Fibroblast of peridontal ligament (primary cell): ENCODE measurements at regions not wholly inside any gene's neighbourhood (a gene's known extent, or its start where the extent isn't known, plus 50 kb on each side); places are given as distances from the start of the nearest gene placed in this dataset.
"Not testable (repeated sequence)": the region's sequence is repeated elsewhere in the genome, so short reads cannot be mapped to it uniquely, and the experiment has no call there.

Source experiments
- DNase-seq: peaks from one replicate; pipeline ENCODE4 v3.0.0-alpha.2; 2010; ENCODE audit errors: extremely low read depth

DNA sequence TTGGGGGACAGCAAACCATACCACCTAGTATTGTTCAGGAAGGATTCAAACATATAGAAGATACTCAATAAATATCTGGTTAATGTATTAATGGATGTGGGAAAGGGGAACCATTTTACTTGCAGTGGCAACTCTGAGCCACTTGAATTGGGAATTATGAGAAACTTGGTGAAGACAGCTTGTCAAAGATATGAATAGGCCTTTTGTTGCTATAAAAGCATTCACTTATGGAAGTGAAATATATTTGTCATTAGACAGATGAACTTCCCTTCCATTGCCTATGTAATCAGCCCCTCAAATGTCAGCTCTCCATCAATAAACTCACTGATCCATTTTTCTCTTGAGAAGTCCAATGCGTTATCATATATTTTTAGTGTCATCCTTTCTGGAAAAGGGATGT is 56.1 kb downstream of the GPR85 start:
- no peak for DNase-seq

DNA sequence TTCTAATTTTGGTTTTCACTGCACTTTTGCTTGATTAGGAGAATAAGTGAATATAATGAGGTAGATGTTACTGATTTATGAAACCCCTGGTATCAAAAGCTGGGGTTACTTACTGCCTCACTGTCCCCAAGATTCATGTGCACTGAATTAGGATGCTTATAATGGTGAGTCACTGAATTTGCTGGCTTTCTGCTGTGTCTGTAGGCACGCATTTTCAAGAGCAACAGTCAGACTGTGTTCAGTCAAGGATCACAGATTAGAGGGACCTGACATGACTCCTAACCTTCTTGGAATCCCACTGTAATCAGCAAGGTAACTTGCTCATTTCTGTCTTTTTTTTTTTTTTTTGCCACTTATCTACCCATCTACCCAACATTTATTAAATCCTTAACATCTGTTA is 59.7 kb downstream of the GPR85 start:
- peak; percentile 47 for DNase-seq

DNA sequence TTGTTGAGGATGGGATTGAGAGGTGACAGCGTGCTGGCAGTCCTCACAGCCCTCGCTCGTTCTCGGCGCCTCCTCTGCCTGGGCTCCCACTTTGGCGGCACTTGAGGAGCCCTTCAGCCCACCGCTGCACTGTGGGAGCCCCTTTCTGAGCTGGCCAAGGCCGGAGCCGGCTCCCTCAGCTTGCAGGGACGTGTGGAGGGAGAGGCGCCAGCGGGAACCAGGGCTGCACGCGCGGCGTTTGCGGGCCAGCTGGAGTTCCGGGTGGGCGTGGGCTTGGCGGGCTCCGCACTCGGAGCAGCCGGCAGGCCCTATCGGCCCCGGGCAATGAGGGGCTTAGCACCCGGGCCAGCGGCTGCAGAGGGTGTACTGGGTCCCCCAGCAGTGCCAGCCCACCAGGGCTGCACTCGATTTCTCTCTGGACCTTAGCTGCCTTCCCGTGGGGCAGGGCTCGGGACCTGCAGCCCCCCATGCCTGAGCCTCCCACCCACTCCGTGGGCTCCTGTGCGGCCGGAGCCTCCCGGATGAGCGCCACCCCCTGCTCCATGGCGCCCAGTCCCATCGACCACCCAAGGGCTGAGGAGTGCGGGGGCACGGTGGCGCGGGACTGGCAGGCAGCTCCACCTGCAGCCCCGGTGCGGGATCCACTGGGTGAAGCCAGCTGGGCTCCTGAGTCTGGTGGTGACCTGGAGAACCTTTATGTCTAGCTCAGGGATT is 69.3 kb downstream of the GPR85 start:
- not testable (repeated sequence) for DNase-seq

DNA sequence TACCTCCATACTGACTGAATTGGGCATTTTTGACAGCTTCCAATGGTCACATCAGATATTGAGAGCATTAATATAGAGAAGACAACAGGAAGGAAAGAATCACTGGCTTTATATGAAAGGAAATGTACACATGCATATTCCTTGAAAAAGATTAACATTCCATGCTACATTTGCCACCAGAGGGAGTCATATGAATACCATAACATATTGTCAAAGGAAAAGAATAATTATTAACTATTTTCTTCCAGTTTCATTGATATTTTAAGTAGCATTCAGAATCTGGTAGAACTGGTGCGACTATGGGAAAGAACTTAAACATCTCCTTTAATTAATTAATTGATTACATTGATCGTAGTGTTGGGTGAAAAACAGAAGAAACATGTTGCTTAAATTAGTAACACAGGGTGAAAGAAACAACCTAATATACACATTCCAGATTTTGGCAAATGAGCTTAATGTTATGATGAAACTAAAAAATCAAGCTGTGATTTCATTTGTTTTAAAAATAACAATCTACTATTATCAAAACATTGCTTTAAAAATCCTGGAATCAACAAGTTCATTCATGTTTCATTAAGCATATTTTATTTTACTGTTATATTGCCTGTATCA is 71.5 kb downstream of the GPR85 start:
- peak; percentile 80 for DNase-seq

DNA sequence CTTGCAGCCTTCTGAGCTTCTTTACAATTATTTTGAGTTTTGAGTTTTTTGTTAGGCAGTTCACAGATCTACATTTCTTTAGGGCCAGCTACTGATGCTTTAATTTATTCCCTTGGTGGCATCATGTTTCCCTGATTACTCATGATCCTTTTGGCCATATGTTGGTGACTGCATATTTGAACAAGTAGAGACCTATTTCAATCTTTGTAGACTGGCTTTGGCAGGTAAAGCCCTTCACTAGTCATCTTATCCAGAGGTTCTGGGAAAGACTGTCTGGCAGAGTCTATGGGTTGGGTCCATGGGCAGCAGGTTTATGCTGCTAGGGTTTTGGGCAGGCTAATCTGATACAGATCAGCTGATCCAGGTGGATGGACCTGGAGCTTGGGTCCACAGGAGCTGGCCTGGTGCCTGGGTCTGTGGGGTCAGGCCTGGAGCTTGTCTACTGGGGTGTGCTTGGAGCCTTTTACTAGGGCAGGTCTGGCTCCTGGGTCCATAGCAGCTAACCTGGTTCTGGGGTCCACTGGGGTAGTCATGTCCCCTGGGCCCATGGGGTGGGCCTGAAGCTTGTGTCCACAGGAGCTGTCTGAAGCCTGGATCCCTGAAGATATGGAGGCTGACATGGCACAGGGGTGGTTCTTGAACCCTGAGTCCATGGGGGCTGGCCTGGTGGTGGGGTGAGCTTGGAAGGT is 72.7 kb downstream of the GPR85 start:
- no peak for DNase-seq

DNA sequence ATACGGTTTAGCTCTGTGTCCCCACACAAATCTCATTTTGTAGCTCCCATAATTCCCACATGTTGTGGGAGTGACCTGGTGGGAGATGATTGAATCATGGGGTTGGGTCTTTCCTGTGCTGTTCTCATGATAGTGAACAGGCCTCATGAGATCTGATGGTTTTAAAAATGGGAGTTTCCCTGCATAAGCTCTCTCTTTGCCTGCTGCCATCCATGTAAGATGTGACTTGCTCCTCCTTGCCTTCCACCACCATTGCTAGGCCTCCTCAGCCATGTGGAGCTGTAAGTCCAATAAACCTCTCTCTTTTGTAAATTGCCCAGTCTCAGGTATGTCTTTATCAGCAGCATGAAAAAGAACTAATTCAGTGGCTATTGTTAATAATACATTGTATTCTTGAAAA is 73.8 kb downstream of the GPR85 start:
- DNase-seq, result not testable (repeated sequence)

DNA sequence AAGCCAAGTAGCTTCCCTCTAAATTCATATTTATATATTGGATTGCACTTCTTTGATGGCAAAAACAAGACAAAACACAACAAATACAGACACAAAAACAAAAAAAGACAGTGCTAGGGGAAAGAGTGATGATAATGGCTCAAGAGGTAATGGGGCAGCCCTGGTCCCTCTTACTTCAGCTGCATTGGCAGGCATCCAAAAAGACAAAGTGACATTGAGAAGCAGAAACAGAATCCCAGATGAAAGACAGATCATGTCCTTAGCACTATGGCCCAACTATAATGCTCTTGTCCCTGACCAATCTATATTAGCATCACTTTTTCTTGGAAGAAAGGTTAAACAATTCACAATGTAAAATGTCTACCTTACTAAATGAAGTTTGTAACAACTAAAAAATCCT is 76.2 kb downstream of the GPR85 start:
- DNase-seq, result no peak

DNA sequence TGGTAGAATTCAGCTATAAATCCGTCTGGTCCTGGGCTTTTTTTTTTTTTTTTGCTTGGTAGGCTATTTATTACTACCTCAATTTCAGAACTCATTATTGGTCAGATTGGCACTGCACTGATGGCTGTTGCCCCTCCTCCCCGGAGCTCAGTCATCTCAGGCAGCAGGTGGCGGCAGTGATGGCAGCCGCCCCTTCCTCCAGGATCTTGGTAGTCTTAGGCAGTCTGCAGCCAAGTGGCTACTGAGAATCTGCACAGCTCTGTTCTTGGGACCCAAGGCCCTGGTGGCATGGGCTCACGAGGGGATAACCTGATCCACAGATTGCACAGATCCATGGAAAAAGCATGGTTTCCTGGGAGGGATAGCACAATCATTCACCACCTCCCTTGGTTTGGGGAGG is 77.9 kb downstream of the GPR85 start:
- no peak for DNase-seq

DNA sequence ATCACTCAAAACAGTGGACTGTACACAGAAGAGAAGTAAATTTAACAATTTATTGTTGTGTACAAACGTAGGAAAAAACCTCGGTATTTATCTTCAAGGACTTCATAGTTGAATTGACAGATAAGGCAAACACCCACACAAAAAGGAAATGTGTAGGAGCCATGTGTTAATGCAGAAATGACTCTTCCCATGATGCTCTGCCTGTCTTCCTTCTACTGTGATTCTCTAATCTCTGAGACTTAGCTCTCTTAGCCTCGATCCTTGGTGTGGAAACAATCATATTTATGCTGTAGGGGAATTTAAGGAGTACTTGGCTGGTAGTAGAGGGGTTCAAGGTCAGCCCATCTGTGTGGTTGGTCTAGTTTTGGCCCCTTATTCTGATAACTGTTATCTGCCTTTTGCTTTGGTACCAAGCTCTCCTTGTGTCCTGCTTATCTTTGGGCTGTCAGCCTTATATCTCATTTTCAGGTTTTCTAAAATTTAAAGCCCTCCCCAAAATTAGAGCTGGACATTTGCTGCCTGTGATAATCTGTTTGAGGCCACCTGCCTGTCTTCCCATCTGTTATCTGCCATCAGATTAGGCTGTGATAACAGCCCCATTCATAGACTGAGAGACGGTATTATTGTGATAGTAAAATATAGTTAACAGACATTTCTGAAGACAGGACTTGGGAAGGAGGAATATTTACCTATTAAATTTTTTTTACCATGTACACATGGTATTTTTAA is 81.7 kb downstream of the GPR85 start:
- no peak for DNase-seq

DNA sequence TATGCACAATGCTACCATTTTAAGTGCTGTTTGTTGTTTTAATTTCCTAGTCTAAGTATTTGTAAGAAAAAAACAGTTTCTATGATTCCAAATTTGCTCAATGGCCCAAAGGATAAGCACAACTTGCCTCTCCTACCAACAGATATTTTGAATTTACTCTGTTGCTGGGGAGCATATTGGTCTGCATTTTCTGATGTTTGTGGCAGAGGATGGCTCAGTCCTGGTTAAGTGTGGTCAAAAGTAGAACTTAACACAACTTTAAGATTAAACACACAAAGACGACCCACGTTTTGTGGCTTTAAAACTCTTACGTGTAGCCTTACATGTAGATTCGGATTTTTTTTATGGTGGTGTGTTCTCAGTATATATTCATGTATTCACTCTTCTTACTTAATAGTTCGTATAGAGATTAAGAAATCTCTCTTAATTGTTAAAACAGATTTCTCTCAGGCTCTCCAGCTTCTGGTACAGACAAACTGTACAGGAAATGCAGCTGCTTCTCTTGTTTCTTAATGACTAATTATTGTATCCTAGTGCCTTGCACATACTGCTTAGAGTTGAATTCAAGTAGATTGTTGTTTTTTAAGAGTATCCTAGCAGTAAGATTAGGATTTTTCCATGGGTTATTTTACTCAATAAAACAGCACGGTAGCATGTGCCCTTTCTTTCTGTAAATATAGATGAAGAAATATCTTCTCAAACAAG is 86.2 kb downstream of the GPR85 start:
- no peak for DNase-seq

DNA sequence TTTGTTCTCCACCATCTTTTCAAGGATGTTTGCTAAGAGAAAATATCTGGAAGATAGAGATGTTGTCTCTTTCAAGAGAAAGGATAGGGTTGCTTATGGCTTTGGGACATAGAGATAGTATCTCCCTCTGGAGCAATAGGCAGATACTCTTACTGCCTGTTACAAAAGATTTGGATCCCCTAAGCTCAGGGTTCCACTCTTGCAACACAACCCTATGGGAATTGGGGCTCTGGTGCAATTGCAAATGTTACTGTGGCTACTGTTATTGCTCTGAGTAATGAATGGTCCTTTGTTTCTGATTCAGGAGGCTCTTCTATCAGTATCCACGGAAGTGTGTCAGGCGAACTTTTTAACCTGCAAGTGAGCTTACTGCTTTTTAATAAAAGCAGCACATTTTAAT is 88.8 kb downstream of the GPR85 start:
- no peak for DNase-seq

DNA sequence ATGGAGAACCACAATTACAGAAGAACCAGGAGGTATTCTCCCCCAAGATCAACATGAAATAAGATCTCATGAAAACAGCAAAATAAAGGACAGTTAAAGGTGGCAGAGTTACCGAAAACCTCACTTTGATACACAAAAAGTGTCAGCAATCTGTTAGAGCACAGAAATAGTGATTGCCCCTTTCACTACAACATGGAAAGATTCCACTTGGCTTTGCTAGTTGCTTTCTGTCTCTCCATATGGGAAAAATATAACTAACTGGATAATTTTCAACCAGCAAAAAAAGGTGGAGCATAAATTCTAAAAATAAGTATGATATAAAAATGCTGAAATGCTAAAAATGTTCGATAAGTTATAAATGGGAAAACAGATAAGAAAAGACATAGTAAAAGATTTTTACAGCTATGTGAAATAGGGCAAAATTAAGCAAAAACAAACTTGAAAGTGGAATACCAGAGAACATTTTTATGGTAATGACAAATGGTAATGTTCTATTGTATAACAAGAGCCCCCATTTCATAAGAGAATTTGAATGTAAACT is 90.2 kb downstream of the GPR85 start:
- no peak for DNase-seq

DNA sequence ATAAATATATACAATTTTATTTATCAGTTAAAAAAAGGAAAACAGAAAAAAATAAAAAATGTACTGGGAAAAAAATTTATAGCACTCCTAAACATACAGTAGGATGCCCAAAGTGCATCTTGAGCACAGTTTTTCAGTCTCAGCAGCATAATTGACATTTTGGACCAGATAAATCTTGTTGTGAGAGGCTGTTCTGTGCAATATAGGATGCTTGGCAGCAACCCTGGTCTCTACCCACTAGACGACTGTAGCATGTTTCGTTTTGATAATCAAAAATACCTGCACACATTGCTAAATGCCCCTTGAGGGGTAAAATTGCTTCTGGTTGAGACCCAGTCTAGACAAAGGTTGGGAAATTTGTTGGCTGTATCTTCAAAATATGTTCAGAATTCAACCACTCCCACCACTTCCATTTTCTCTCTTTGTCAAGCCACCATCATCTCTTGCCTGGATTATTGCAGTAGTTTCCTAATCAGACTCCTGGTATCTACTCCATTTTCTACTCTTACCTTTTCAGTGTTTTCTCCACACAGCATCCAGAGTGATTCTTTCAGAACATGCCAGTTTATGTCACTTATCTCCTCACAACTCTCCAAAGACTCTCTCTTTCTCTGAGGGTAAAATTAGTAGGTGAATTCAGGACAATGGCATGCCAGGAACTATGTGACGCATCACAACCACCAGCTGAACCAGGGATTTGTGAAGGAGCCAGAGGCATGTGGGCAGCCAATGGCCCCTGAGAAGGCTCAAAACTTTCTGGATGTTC is 91.4 kb downstream of the GPR85 start:
- peak; percentile 92 for DNase-seq

DNA sequence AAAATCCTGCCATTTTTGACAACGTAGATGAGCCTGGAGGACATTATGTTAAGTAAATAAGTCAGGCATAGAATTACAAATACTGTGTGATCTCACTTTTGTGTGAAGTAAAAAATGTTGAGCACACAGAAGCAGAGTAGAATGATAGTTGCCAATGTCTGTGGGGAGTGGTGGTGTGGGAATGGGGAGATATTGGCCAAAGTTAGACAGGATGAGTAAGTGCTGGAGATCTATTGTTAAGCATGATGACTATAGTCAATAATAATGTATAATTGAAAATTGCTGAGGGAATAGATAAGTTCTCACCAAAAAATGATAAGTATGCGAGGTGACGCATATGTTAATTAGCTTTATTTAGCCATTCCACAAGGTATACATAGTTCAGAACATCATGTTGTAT is 92.0 kb downstream of the GPR85 start:
- DNase-seq, result peak; percentile 82

DNA sequence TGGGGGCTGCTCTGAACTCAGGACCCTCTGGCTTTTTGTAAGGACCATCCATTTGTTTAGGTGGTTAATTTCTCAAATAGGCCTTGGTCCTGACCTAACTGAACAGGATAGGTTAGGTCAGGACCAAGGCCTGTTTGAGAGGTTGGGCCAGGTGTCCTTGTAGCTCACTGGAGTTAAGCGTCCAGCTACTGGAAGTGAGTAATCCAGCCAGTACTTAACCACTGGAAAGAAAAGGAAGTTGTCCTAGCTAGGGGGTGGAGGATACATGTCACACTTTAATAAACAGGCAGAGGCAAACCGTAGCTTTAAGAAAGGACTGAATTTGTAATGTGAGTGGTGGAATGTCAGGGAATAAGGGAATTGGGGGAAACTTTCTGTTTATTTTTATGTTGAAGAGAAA is 96.0 kb downstream of the GPR85 start:
- DNase-seq, result no peak

DNA sequence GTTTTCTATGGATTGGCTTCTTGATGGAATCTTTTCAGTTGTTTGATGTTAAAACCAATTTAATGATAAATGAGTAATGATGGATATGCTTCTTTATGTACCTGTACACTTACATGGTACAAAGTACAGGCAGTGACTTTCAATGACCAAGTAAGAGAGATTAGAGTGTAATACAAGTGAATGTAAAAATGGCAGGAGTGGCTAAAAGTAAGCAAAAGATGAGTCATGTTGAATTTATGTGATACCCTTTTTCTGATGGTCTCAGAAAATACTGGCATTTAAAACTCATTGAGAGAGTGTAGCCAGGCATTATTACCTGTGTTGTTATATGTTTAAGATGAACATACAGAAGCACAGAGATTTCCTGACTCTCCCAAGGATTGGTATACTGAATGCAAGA is 97.1 kb downstream of the GPR85 start:
- no peak for DNase-seq

DNA sequence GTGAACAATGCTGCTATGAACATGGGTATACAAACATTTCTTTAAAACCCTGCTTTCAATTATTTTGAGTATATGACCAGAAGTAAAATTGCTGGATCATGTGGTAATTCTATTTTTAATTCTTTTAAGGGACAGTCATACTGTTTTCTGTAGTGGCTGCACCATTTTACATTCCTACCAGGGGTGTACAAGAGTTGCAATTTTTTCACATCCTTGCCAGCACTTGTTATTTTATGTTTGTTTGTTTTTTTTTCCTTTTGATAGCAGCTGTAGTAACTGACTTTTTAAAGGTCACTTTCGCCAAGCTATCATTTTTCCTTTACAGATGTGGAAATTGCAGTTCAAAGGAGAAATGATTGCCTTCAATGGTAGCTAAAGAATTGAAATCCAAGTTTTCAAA is 99.5 kb downstream of the GPR85 start:
- no peak for DNase-seq

DNA sequence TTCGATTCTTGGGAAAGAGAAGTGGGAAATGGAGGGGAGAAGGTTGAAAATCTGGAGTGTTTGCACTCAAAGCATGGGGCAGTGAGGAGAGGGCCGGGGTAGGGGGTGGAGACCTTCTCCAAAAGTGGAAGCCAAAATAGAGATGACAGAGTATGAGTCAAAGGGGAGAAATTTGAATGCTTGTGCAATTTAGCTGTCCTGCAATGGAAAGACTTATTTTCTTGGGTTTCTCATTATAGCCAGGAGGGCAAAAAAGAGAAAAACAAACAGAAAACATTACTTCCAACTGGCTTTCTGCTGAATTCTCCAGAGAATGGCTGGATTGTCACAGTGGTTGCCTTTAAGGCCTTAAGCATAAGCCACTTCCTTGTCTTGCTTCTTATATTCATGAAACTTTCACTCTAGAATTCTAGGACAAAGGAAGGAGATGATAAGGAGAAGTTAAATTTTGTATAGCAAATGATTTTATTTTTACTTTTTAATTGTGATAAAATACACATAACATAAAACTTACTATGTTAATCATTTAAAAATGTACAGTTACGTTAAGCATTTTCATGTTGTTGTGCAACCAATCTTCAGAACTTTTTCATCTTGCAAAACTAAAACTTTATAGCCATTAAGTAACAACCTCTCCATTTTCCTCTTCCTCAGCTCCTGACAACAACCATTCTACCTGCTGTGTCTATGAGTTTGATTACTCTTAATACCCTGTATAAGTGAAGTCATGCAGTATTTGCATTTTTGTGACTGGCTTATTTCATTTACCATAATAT is 100.2 kb downstream of the GPR85 start:
- peak; percentile 85 for DNase-seq

DNA sequence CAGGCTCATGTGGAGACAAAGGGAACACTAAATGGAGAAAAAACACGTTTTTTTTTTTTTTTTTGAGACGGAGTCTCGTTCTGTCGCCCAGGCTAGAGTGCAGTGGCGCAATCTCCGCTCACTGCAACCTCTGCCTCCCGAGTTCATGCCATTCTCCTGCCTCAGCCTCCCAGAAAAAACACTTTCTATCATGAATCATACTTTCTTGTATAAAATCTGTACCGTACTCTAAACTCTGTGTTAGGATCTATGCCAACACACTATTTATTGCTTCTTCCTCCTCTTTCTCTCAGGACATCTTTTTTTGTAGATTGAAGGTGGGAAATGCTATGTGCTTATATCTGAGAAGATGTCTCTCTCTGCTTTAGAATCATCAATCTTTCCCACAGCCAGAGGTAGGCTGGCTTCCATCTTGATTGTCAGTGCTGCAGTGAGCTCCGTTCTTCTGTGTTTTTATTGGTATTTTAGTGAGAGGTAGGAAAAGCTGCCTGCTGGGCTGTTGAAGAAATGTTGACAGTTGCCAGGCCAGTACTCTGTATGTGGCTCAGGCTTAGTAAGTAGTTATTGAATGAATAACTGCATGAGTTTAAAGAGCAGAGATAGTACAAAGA is 101.1 kb downstream of the GPR85 start:
- peak; percentile 68 for DNase-seq
